Activated naive CD4-positive, alpha-beta T cell treated with anti-CD3 and anti-CD28 coated beads, Interleukin-2, amount 10 ng/mL, durations not matched to agents 7 days and 5 days (primary cell): ENCODE measurements at regions not wholly inside any gene's neighbourhood (a gene's known extent, or its start where the extent isn't known, plus 50 kb on each side); places are given as distances from the start of the nearest gene placed in this dataset.

Source experiments
- CTCF ChIA-PET: fragments of 350-600 bp; sonication (Branson Sonifier 250); formaldehyde crosslinking; loops from one replicate; lab custom pipeline; 2021; ENCODE audit warnings: antibody characterized with exemption; lab: Charles Lee
- DNase-seq: peaks from one replicate; pipeline ENCODE4 v3.0.0-alpha.2; 2020
- H3K27ac Mint-ChIP-seq: one replicate; pipeline ENCODE4 v1.8.0; 2021; ENCODE audit warnings: mild to moderate bottlenecking, moderate library complexity, mixed read lengths
- H3K27me3 Mint-ChIP-seq: one replicate; pipeline ENCODE4 v1.8.0; 2021; ENCODE audit warnings: mild to moderate bottlenecking, mixed read lengths
- H3K36me3 Mint-ChIP-seq: one replicate; pipeline ENCODE4 v1.8.0; 2021; ENCODE audit warnings: mixed read lengths
- H3K4me1 Mint-ChIP-seq: one replicate; pipeline ENCODE4 v1.8.0; 2021; ENCODE audit warnings: mixed read lengths
- H3K4me3 Mint-ChIP-seq: one replicate; pipeline ENCODE4 v1.8.0; 2021; ENCODE audit warnings: mild to moderate bottlenecking, moderate library complexity, mixed read lengths
- H3K9me3 Mint-ChIP-seq: one replicate; pipeline ENCODE4 v1.8.0; 2021; ENCODE audit warnings: mixed read lengths

- Mint-ChIP-seq H3K27ac (no peak overlapping the region), H3K36me3 (no peaks in the 10 kb centered on the region), H3K27me3 (peaks cover 38% of the 10 kb centered on the region), H3K4me1 (peaks cover 2% of the 10 kb centered on the region), H3K9me3 (no peaks in the 10 kb centered on the region), H3K4me3 (no peak overlapping the region)
- CTCF ChIA-PET: no interaction called here
- DNase-seq: no peak
Observed at GRCh38 chr1:8089535-8090228, 63.6 kb upstream of the ERRFI1 start.

GRCh38 chr1:8086055-8086454 is 59.9 kb upstream of the ERRFI1 start:
- Mint-ChIP-seq H3K27ac (no peak overlapping the region), H3K27me3 (peaks cover 35% of the 10 kb centered on the region), H3K9me3 (no peaks in the 10 kb centered on the region), H3K4me1 (peaks cover 2% of the 10 kb centered on the region), H3K36me3 (no peaks in the 10 kb centered on the region), H3K4me3 (no peak overlapping the region)
- no peak for DNase-seq
- CTCF ChIA-PET: interaction anchor here (1.4 kb wide), 1 partner anchor 13 kb away, joined by 4 read pairs; no protein-coding TSS in a partner anchor

- H3K9me3 Mint-ChIP-seq: no peaks in the 10 kb centered on the region
- DNase-seq: no peak
- H3K27ac Mint-ChIP-seq: no peak overlapping the region
- CTCF ChIA-PET: interaction anchor here (1.4 kb wide), 1 partner anchor 11 kb away, joined by 4 read pairs; no protein-coding TSS in a partner anchor
- no peak overlapping the region for H3K4me3 Mint-ChIP-seq
- peaks cover 33% of the 10 kb centered on the region for H3K27me3 Mint-ChIP-seq
- no peaks in the 10 kb centered on the region for H3K4me1 Mint-ChIP-seq
- no peaks in the 10 kb centered on the region for H3K36me3 Mint-ChIP-seq
Observed at GRCh38 chr1:8084913-8085312, 58.8 kb upstream of the ERRFI1 start.

GRCh38 chr1:8083739-8084484 is 57.8 kb upstream of the ERRFI1 start:
- no peaks in the 10 kb centered on the region for H3K4me1 Mint-ChIP-seq
- H3K27ac Mint-ChIP-seq: no peak overlapping the region
- DNase-seq: no peak
- no peak overlapping the region for H3K4me3 Mint-ChIP-seq
- H3K9me3 Mint-ChIP-seq: no peaks in the 10 kb centered on the region
- no peaks in the 10 kb centered on the region for H3K36me3 Mint-ChIP-seq
- peaks cover 30% of the 10 kb centered on the region for H3K27me3 Mint-ChIP-seq
- CTCF ChIA-PET: interaction anchor here (0.8 kb wide), 1 partner anchor 56 kb away, joined by 6 read pairs; no protein-coding TSS in a partner anchor

GRCh38 chr1:8082945-8083344 is 56.8 kb upstream of the ERRFI1 start:
- Mint-ChIP-seq H3K4me1 (no peaks in the 10 kb centered on the region), H3K27ac (no peak overlapping the region), H3K9me3 (no peaks in the 10 kb centered on the region), H3K36me3 (no peaks in the 10 kb centered on the region), H3K4me3 (no peak overlapping the region), H3K27me3 (peaks cover 32% of the 10 kb centered on the region)
- no peak for DNase-seq
- CTCF ChIA-PET: interaction anchor here (0.8 kb wide), 1 partner anchor 55 kb away, joined by 6 read pairs; no protein-coding TSS in a partner anchor

- no peaks in the 10 kb centered on the region for H3K4me1 Mint-ChIP-seq
- no peak overlapping the region for H3K4me3 Mint-ChIP-seq
- CTCF ChIA-PET: no interaction called here
- no peak overlapping the region for H3K27ac Mint-ChIP-seq
- H3K27me3 Mint-ChIP-seq: peaks cover 26% of the 10 kb centered on the region
- no peaks in the 10 kb centered on the region for H3K9me3 Mint-ChIP-seq
- no peaks in the 10 kb centered on the region for H3K36me3 Mint-ChIP-seq
- DNase-seq: no peak
Observed at GRCh38 chr1:8078176-8078671, 52.1 kb upstream of the ERRFI1 start.

GRCh38 chr1:8077602-8078001 is 51.5 kb upstream of the ERRFI1 start:
- H3K4me3 Mint-ChIP-seq: no peak overlapping the region
- CTCF ChIA-PET: no interaction called here
- no peaks in the 10 kb centered on the region for H3K9me3 Mint-ChIP-seq
- no peaks in the 10 kb centered on the region for H3K36me3 Mint-ChIP-seq
- H3K4me1 Mint-ChIP-seq: no peaks in the 10 kb centered on the region
- peaks cover 26% of the 10 kb centered on the region for H3K27me3 Mint-ChIP-seq
- no peak for DNase-seq
- H3K27ac Mint-ChIP-seq: no peak overlapping the region

- no peak overlapping the region for H3K27ac Mint-ChIP-seq
- CTCF ChIA-PET: no interaction called here
- H3K4me1 Mint-ChIP-seq: no peaks in the 10 kb centered on the region
- peaks cover 26% of the 10 kb centered on the region for H3K27me3 Mint-ChIP-seq
- no peaks in the 10 kb centered on the region for H3K9me3 Mint-ChIP-seq
- no peak overlapping the region for H3K4me3 Mint-ChIP-seq
- DNase-seq: no peak
- no peaks in the 10 kb centered on the region for H3K36me3 Mint-ChIP-seq
Observed at GRCh38 chr1:8077120-8077573, 51.0 kb upstream of the ERRFI1 start.

GRCh38 chr1:8076176-8076575 is 50.1 kb upstream of the ERRFI1 start:
- H3K4me3 Mint-ChIP-seq: no peak overlapping the region
- H3K36me3 Mint-ChIP-seq: no peaks in the 10 kb centered on the region
- no peaks in the 10 kb centered on the region for H3K4me1 Mint-ChIP-seq
- H3K27ac Mint-ChIP-seq: no peak overlapping the region
- no peaks in the 10 kb centered on the region for H3K9me3 Mint-ChIP-seq
- peaks cover 22% of the 10 kb centered on the region for H3K27me3 Mint-ChIP-seq
- no peak for DNase-seq
- CTCF ChIA-PET: no interaction called here
